ENCODE measurements at regions not wholly inside any gene's neighbourhood (a gene's known extent, or its start where the extent isn't known, plus 50 kb on each side); places are given as distances from the start of the nearest gene placed in this dataset.

DNA sequence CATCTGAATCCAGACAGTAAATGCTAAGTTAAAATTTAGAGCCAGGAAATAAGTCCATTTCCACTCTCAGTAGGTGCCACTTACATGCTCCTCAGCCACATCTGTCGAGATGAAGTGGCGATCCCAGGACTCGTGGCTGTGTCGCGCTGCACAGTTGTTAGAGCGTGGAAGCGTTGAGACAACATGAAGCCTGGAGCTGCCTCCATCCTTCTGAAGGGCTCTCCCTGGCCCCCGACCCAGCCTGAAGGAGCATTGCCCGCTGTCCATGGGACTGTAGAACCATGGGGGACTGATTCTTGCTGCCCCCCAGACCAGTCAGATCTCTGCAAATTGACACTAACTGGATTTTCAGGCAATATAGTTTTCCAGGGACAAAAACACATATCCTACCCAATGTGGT is 58.9 kb downstream of the IRX1 start:
- no peak for DNase-seq (ENCODE audit: low read depth)

DNA sequence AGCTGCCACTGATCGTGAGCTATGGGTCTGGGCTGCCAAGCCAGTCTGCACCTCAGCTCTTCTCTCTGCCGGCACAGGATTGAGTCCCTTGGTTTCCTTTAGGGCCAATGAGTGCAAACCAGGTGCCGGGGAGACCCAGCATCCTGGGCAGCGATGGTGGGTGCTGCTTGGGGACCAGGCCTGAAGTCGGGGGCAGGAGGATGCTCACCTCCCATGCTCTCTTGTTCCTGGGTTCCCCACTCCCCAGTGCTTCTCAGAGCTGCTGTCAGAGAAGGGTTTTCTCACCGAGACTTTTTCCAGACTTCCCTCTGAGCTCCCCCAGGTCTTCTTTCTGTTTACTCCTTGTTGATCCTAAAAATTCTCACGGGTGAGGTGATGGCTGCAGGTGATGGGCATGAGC is 61.2 kb downstream of the IRX1 start:
- no peak for DNase-seq (ENCODE audit: low read depth)

DNA sequence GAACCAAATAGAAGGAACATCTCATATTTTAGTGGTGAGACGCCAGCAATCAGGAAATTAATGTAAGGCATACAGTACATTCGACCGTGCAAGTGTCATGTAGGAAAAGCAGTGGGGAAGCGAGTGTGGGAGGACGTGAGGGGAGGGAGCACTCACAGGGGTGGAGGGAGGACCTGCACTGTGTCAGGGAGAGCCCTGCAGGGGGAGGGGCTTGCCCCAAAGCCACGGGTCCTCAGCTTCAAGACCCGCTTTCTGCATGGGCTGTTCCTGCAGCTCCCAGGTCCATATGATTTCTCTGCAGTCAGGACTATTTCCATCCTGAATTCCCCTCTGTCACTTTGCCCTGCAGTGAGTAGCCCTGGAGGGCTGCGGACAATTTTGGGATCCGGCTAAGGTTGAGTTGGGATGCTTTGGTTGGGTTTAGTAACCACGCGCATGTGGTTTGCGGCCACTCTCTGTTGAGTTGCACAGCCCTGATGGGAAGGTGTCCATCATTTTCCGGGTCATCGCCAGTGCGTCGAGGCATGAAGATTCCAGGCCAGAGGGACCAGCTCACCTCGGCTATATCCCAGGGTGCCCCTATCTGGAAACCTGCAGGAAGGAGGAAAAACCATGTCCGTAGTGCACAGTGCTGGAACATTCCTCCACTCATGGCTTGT is 61.9 kb downstream of the IRX1 start:
- no peak for DNase-seq (ENCODE audit: low read depth)

GRCh38 chr5:3658929-3659328 is 63.3 kb downstream of the IRX1 start:
- no peak for DNase-seq (ENCODE audit: low read depth)

- DNase-seq (ENCODE audit: low read depth), result no peak
These were observed 64.3 kb downstream of the IRX1 start for GRCh38 chr5:3659907-3660306.

- DNase-seq (ENCODE audit: low read depth), result no peak
These were observed 65.0 kb downstream of the IRX1 start for GRCh38 chr5:3660630-3661029.

- DNase-seq (ENCODE audit: low read depth), result no peak
These were observed 66.2 kb downstream of the IRX1 start for GRCh38 chr5:3661755-3662296.

GRCh38 chr5:3662344-3662743 is 66.7 kb downstream of the IRX1 start:
- DNase-seq (ENCODE audit: low read depth), result no peak

DNA sequence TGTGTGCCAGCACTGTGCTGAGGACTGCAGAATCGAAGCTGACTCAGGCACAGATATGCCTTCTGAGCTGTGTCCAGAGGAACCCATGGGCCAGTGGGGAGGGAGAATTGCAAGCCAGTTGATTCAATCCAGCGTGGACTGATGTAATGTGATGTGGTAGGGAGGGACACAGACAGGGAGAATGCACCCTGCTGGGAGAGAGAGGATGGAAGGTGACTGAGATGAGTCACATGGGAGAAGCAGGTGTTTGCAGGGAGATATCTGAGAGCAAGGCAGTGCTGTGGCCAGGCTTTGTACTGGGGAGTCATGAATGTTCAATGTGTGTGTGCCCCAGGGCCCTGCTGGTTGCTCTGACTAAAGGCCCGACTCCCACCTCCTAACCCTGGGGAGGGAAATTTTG is 75.7 kb downstream of the IRX1 start:
- no peak for DNase-seq (ENCODE audit: low read depth)

- no peak for DNase-seq (ENCODE audit: low read depth)
These were observed 83.2 kb downstream of the IRX1 start for GRCh38 chr5:3678801-3679200.

GRCh38 chr5:3680821-3681220 is 85.2 kb downstream of the IRX1 start:
- DNase-seq (ENCODE audit: low read depth), result no peak

- DNase-seq (ENCODE audit: low read depth), result no peak
These were observed 88.5 kb downstream of the IRX1 start for GRCh38 chr5:3684118-3684517.

DNA sequence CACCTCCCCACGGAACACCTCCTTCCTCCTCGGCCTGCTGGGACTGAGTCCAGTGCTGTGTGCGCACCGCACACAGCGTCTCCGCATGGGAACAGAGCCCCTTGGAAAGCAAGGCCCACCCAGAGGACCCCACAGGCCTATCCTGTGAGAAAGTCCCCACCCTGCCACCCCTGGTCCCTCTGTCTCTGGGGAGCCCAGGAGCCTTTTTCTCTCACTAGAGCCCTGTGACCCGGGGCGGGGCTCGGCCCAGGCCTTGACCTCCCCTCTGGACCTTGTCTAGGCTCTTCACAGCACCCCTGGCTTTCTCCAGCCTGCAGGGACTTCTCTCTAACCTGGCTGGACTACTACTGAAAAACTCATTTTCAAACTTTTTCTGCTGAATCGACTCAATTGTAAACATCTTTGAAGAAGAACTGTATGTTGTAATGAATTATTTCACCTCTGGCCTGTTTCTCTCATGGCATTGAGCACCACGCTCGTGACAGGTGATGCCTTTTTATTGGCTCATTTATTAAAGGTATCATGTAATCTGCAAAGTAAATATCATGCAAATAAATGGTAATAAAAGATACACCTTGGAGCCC is 89.2 kb downstream of the IRX1 start:
- DNase-seq (ENCODE audit: low read depth), result no peak

GRCh38 chr5:3694819-3695218 is 99.2 kb downstream of the IRX1 start:
- DNase-seq (ENCODE audit: low read depth), result no peak

DNA sequence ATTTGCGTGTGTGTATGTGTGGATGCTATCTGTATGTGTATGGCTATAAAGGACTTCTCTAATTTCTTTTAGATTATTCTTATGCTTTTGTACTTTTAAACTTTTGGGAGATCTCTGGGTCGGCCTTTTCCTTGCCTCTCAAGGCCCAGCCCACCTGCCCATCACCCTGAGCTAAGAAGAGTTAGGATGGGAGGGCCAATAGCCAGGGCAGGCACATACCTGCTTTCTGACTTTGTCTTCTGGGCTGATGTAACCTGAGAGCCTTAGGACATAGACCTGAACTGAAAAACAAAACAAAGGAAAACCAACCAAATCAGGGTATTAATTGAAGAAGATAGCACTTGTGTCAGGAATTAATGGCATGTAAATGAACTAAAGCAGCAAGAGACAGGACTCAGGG is 100.2 kb downstream of the IRX1 start:
- DNase-seq (ENCODE audit: low read depth), result no peak

DNA sequence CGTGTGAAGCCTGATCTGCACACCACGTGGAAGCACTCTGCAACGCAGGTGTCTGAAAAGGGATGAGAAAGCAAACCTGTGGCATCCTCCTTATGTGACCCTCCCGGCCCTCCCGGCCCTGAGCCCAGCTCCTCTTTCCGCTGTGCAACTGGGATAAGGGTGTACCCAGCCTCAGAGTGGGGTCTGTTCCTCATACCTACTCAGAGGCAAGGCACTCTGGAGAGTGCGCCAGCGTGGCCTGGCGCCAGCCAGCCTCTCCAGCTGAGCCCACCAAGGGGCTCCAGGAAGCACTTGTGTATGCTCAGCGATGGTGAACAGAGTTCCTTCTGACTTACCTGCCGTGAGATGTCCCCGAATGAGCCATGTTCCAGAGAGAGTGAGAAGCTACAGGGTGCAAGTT is 102.8 kb downstream of the IRX1 start:
- DNase-seq (ENCODE audit: low read depth), result no peak

DNA sequence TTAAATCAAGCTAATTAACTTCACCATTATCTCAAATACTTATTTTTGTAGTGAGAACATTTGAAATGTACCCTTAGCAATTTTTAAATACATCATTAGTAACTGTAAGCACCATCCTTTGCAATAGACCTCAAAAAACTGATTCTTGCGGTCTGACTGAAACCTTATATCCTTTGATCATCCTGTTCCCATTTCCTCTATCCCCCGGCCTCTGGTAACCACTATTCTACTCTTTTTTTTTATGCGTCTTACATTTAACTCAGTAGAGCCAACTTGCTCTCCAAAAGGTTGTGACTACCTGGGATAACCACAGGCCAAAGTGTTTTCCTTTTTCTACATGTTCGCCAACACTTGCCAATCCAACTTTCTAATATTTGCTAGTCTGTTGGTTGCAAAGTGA is 106.1 kb downstream of the IRX1 start:
- DNase-seq (ENCODE audit: low read depth), result no peak

DNA sequence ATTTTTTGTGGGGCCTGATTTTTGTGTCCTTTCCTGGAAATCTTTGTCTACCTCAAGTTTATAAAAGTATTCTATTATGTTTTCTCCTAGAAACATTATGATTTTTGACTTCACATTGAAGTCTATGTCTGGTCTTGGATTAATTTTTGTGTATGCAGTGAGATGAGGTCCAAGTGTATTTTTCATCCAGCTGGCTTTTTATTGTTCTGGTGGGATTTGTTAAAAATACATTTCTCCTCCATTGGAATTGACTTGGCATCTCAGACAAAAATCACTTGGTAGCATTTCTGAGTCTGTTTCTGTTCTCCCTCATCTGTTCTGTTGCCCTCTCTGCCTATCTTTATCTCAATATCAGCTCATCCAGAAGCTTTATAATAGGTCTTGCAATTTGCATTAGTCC is 109.0 kb downstream of the IRX1 start:
- no peak for DNase-seq (ENCODE audit: low read depth)

DNA sequence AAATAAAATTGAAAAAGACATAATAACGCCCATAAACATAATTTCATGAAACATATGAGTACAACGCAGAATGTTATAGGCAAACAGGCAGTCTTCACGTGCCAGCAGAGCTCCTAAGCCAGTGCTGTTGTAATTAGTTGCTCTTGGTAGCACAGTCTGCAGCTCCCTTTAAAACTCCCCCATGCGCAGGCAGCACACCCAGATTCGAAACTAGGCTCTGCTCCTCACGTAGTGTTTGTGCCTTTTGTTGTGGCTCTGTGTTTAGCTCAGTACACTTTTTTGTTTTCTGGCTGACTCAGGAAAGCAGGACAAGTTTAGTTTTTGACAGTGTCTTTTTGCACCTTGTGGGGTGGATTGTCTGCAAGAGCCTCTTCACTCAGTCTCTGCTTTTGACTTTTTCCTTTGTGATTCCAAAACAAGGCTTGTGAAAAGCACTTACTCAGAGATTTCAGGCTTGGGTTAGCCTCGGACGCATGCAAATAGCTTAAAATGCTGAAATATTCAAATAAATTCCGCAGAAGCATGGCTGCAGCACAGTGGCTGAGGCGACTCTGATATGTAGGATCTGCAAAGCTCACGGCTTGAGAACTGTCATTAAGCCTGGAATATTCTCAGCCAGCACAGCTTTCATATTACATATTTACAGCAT is 113.6 kb downstream of the IRX1 start:
- no peak for DNase-seq (ENCODE audit: low read depth)

DNA sequence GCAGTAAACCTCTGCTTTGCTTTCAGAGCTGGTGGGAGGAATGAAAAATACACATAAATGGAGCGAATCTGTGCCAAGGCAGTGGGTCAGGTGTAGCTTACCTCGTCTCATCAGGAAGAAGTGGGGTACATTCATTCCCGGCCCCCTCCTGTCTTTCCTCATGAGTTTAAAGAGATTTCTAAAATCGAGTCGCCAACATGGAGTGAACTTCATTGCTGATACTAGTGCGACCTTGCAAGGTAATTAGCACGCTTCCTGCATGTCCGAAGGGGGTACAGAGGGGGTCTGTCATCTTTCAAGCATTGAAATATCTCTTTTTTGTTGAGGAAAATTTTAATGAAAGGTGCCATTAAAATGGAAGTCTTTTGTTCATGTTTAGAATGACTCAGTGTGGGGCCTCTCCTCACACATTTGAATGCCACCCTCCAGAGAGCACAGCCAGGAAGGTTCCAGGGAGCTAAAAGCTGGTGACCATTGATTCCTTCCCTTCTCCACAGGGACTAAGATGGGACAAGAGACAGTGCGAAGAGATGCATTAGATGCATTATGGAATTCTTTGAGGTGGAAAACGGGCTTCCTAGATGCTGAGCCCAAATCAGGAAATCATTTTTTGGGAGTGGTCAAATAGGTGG is 114.2 kb downstream of the IRX1 start:
- DNase-seq (ENCODE audit: low read depth), result no peak

- DNase-seq (ENCODE audit: low read depth), result no peak
These were observed 119.4 kb downstream of the IRX1 start for GRCh38 chr5:3715062-3715461.

- DNase-seq (ENCODE audit: low read depth), result no peak
These were observed 134.0 kb downstream of the IRX1 start for GRCh38 chr5:3729631-3730030.

- DNase-seq (ENCODE audit: low read depth), result no peak
These were observed 139.0 kb downstream of the IRX1 start for GRCh38 chr5:3734632-3735031.
